H9 (cell line): ENCODE measurements at regions not wholly inside any gene's neighbourhood (a gene's known extent, or its start where the extent isn't known, plus 50 kb on each side); places are given as distances from the start of the nearest gene placed in this dataset.

Experiments
- DNase-seq: peaks from one replicate; pipeline ENCODE4 v3.0.0-alpha.2; 2017
- H2AFZ ChIP-seq: one replicate; pipeline ENCODE4 v1.6.1; 2013; ENCODE audit warnings: mild to moderate bottlenecking, low read length, control low read depth, moderate library complexity
- H2AK5ac ChIP-seq: 2 replicates; pipeline ENCODE4 v1.6.1; 2013; ENCODE audit warnings: low read length, control low read depth, mixed read lengths; ENCODE audit not compliant: insufficient read length
- H2BK120ac ChIP-seq: one replicate; pipeline ENCODE4 v1.6.1; 2013; ENCODE audit warnings: low read depth, mild to moderate bottlenecking, low read length, control low read depth, inconsistent platforms; ENCODE audit not compliant: poor library complexity, severe bottlenecking
- H2BK12ac ChIP-seq: 2 replicates; pipeline ENCODE4 v1.6.1; 2013; ENCODE audit warnings: low read length, control low read depth, mixed read lengths, low read depth; ENCODE audit not compliant: insufficient read length
- H2BK15ac ChIP-seq: 2 replicates; pipeline ENCODE4 v1.6.1; 2013; ENCODE audit warnings: low read depth, low read length, control low read depth
- H2BK20ac ChIP-seq: one replicate; pipeline ENCODE4 v1.6.1; 2013; ENCODE audit warnings: low read depth, mild to moderate bottlenecking, low read length, control low read depth, inconsistent platforms; ENCODE audit not compliant: poor library complexity, severe bottlenecking
- H2BK5ac ChIP-seq: 2 replicates; pipeline ENCODE4 v1.6.1; 2013; ENCODE audit warnings: low read length, control low read depth, mixed read lengths; ENCODE audit not compliant: insufficient read length
- H3K14ac ChIP-seq: 2 replicates; pipeline ENCODE4 v1.6.1; 2013; ENCODE audit warnings: low read length, control low read depth; ENCODE audit not compliant: insufficient read depth
- H3K18ac ChIP-seq: 2 replicates; pipeline ENCODE4 v1.6.1; 2013; ENCODE audit warnings: low read depth, mild to moderate bottlenecking, mixed read lengths, low read length, control low read depth; ENCODE audit not compliant: insufficient read length
- H3K23ac ChIP-seq: 2 replicates; pipeline ENCODE4 v1.6.1; 2013; ENCODE audit warnings: low read length, control low read depth, mixed read lengths, low read depth; ENCODE audit not compliant: insufficient read length
- H3K23me2 ChIP-seq: 2 replicates; pipeline ENCODE4 v1.6.1; 2013; ENCODE audit warnings: low read depth, mild to moderate bottlenecking, mixed read lengths, low read length, control low read depth; ENCODE audit not compliant: insufficient read length, poor library complexity, severe bottlenecking
- H3K27ac ChIP-seq: 2 replicates; pipeline ENCODE4 v1.5.1; 2013; ENCODE audit warnings: low read length, control low read depth, mixed read lengths, low read depth; ENCODE audit not compliant: insufficient read length
- H3K27me3 ChIP-seq: 2 replicates; pipeline ENCODE4 v1.6.1; 2013; ENCODE audit warnings: low read length, control low read depth, inconsistent platforms; ENCODE audit not compliant: insufficient read depth
- H3K4ac ChIP-seq: 2 replicates; pipeline ENCODE4 v1.6.1; 2013; ENCODE audit warnings: low read depth, mild to moderate bottlenecking, control low read depth, inconsistent platforms, low read length, moderate library complexity
- H3K4me1 ChIP-seq: 2 replicates; pipeline ENCODE4 v1.6.1; 2013; ENCODE audit warnings: low read length, control low read depth, inconsistent platforms; ENCODE audit not compliant: insufficient read depth
- H3K4me2 ChIP-seq: 2 replicates; pipeline ENCODE4 v1.6.1; 2013; ENCODE audit warnings: low read length, control low read depth, mixed read lengths; ENCODE audit not compliant: insufficient read length, insufficient read depth
- H3K56ac ChIP-seq: 2 replicates; pipeline ENCODE4 v1.6.1; 2013; ENCODE audit warnings: low read depth, mild to moderate bottlenecking, mixed read lengths, low read length, control low read depth; ENCODE audit not compliant: insufficient read length
- H3K79me1 ChIP-seq: 2 replicates; pipeline ENCODE4 v1.6.1; 2013; ENCODE audit warnings: low read depth, mild to moderate bottlenecking, moderate library complexity, low read length, control low read depth, inconsistent platforms; ENCODE audit not compliant: insufficient read depth, poor library complexity, severe bottlenecking
- H3K79me2 ChIP-seq: 2 replicates; pipeline ENCODE4 v1.6.1; 2013; ENCODE audit warnings: low read length, control low read depth, inconsistent platforms; ENCODE audit not compliant: insufficient read depth
- H3K9ac ChIP-seq: 2 replicates; pipeline ENCODE4 v1.6.1; 2013; ENCODE audit warnings: low read length, control low read depth, mixed read lengths; ENCODE audit not compliant: insufficient read length; ENCODE audit errors: extremely low read depth
- H3K9me3 ChIP-seq: one replicate; pipeline ENCODE4 v1.6.1; 2013; ENCODE audit warnings: low read depth, low read length, inconsistent platforms; ENCODE audit not compliant: control insufficient read depth
- H3T11ph ChIP-seq: one replicate; pipeline ENCODE4 v1.6.1; 2013; ENCODE audit warnings: mild to moderate bottlenecking, low read length, control low read depth, inconsistent platforms
- H4K20me1 ChIP-seq: one replicate; pipeline ENCODE4 v1.6.1; 2013; ENCODE audit not compliant: control insufficient read depth, insufficient read length, insufficient read depth
- H4K5ac ChIP-seq: 2 replicates; pipeline ENCODE4 v1.6.1; 2013; ENCODE audit warnings: low read depth, mild to moderate bottlenecking, mixed read lengths, low read length, control low read depth; ENCODE audit not compliant: insufficient read length
- H4K8ac ChIP-seq: replicated peaks from 2 replicates; pipeline ENCODE4 v1.6.1; 2013; ENCODE audit warnings: low read length, control low read depth, mixed read lengths, low read depth; ENCODE audit not compliant: insufficient read length
- H4K91ac ChIP-seq: 2 replicates; pipeline ENCODE4 v1.6.1; 2013; ENCODE audit warnings: low read depth, mild to moderate bottlenecking, moderate library complexity, mixed read lengths, low read length, control low read depth; ENCODE audit not compliant: insufficient read length
- H3K27ac Mint-ChIP-seq, 3 experiments: 2 replicates in 2 of 3; 3 replicates in 1 of 3; pipeline ENCODE4 v1.8.0; 2020 to 2021; ENCODE audit warnings: mixed read lengths in 3 of 3, mild to moderate bottlenecking in 1 of 3, moderate library complexity in 1 of 3
- H3K27me3 Mint-ChIP-seq: 2 replicates; pipeline ENCODE4 v1.8.0; 2021; ENCODE audit warnings: low read depth, mild to moderate bottlenecking, moderate library complexity, mixed read lengths
- H3K36me3 Mint-ChIP-seq, 3 experiments: 2 replicates in 2 of 3; 3 replicates in 1 of 3; pipeline ENCODE4 v1.8.0; 2020 to 2021; ENCODE audit warnings: low read depth in 3 of 3, mixed read lengths in 3 of 3; ENCODE audit not compliant: insufficient read depth in 1 of 3
- H3K4me1 Mint-ChIP-seq, 2 experiments: 2 replicates each; pipeline ENCODE4 v1.8.0; 2020; ENCODE audit warnings: mixed read lengths in 2 of 2
- H3K4me3 Mint-ChIP-seq, 2 experiments: 2 replicates in 1 of 2; 3 replicates in 1 of 2; pipeline ENCODE4 v1.8.0; 2020 to 2021; ENCODE audit warnings: mild to moderate bottlenecking in 2 of 2, mixed read lengths in 2 of 2, moderate library complexity in 1 of 2
- H3K9me3 Mint-ChIP-seq, 2 experiments: 2 replicates in 1 of 2; 3 replicates in 1 of 2; pipeline ENCODE4 v1.8.0; 2020; ENCODE audit warnings: mild to moderate bottlenecking in 2 of 2, mixed read lengths in 2 of 2, moderate library complexity in 1 of 2
- CTCF ChIP-seq: fragments of 200-600 bp; sonication (generic); conservative IDR thresholded peaks from 3 replicates; pipeline ENCODE4 v1.8.0; 2021; ENCODE audit warnings: antibody characterized with exemption, mild to moderate bottlenecking
- WGBS: extraction: QIAGEN DNeasy Blood & Tissue Kit; methylation state at CpG from one replicate; pipeline ENCODE4 v1.1.7; 2013; ENCODE audit warnings: missing lambda C conversion rate, low lambda C conversion rate, mixed read lengths; ENCODE audit not compliant: insufficient read length; ENCODE audit errors: extremely low coverage; 5-methylcytosine and 5-hydroxymethylcytosine counted together

- H4K8ac ChIP-seq, result no peak overlapping the region
- H2BK120ac ChIP-seq, result no peak overlapping the region
- peak; percentile 43 for DNase-seq
- no peak overlapping the region for H2BK15ac ChIP-seq
- no peak overlapping the region for H2AFZ ChIP-seq
- no peak overlapping the region for H2BK5ac ChIP-seq
- no peaks in the 10 kb centered on the region for H3K27me3 ChIP-seq
- H2BK12ac ChIP-seq, result no peak overlapping the region
- Mint-ChIP-seq H3K36me3 (peaks cover 11 to 20% (median 15%) of the 10 kb centered on the region in 3 experiments), H3K4me1 (peaks cover 29 to 33% of the 10 kb centered on the region in 2 experiments), H3K27me3 (peaks cover 72% of the 10 kb centered on the region), H3K27ac (peak overlapping the region in 2 of 3 experiments; percentile 51 to 65; a peak in 2 of 7 replicates), H3K9me3 (peaks cover 24 to 28% of the 10 kb centered on the region in 2 experiments), H3K4me3 (peak overlapping the region in 1 of 2 experiments; percentile 18; a peak in 2 of 5 replicates)
- no peak overlapping the region for H3T11ph ChIP-seq
- no peaks in the 10 kb centered on the region for H3K79me1 ChIP-seq
- WGBS, result no CpG with 5 or more reads among the region's 7 CpGs
- H3K9me3 ChIP-seq, result no peaks in the 10 kb centered on the region
- no peaks in the 10 kb centered on the region for H3K23me2 ChIP-seq
- no peak overlapping the region for H3K4ac ChIP-seq
- H2BK20ac ChIP-seq, result no peak overlapping the region
- no peak overlapping the region for H3K9ac ChIP-seq
- no peak overlapping the region for H3K27ac ChIP-seq
- no peak overlapping the region for H3K56ac ChIP-seq
- TF ChIP-seq CTCF, result no peak
- no peaks in the 10 kb centered on the region for H4K20me1 ChIP-seq
- H3K79me2 ChIP-seq, result no peaks in the 10 kb centered on the region
- no peak overlapping the region for H2AK5ac ChIP-seq
- peak overlapping the region; percentile 36 for H3K4me2 ChIP-seq
- peaks cover 7% of the 10 kb centered on the region; the same call in 1 of the 2 replicates for H3K4me1 ChIP-seq
- H4K91ac ChIP-seq, result no peak overlapping the region
- no peak overlapping the region for H3K23ac ChIP-seq
- H4K5ac ChIP-seq, result no peak overlapping the region
- no peak overlapping the region for H3K18ac ChIP-seq
- no peak overlapping the region for H3K14ac ChIP-seq
Measured at GRCh38 chr5:74433255-74433895, 207.2 kb downstream of the ENC1 start.
